OCI-LY3 (cell line): ENCODE measurements at regions not wholly inside any gene's neighbourhood (a gene's known extent, or its start where the extent isn't known, plus 50 kb on each side); places are given as distances from the start of the nearest gene placed in this dataset.

Experiments used
- H2AFZ ChIP-seq: fragments of 200-600, 300-600 bp; shearing (Covaris generic); 2 replicates; pipeline ENCODE4 v1.6.0; 2014; ENCODE audit warnings: antibody characterized with exemption, low read depth, low read length
- H3K27ac ChIP-seq: fragments of 200-600, 300-600 bp; sonication (generic); 2 replicates; pipeline ENCODE4 v1.5.1; 2014; ENCODE audit warnings: mild to moderate bottlenecking, low read length, moderate library complexity, mixed read lengths
- H3K27me3 ChIP-seq: fragments of 200-600, 300-600 bp; sonication (generic); 2 replicates; pipeline ENCODE4 v1.6.1; 2014; ENCODE audit warnings: low read depth, low read length, mixed read lengths
- H3K36me3 ChIP-seq: fragments of 200-600, 300-600 bp; sonication (generic); replicated peaks from 2 replicates; pipeline ENCODE3; 2014; ENCODE audit warnings: low read depth, low read length, mixed read lengths
- H3K4me1 ChIP-seq: fragments of 300-600, 200-600 bp; sonication (generic); 2 replicates; pipeline ENCODE4 v1.6.1; 2014; ENCODE audit warnings: low read length, mixed read lengths
- H3K4me2 ChIP-seq: fragments of 200-600, 300-600 bp; sonication (generic); 2 replicates; pipeline ENCODE4 v1.6.1; 2014; ENCODE audit warnings: low read length, mixed read lengths
- H3K4me3 ChIP-seq: fragments of 300-600, 200-600 bp; sonication (generic); 2 replicates; pipeline ENCODE4 v1.5.1; 2014; ENCODE audit warnings: antibody characterized with exemption, mild to moderate bottlenecking, low read length, moderate library complexity
- H3K79me2 ChIP-seq: fragments of 300-600, 200-600 bp; shearing (Covaris generic); 2 replicates; pipeline ENCODE4 v1.6.1; 2014; ENCODE audit warnings: mild to moderate bottlenecking, low read length, mixed read lengths
- H3K9ac ChIP-seq: fragments of 300-600, 200-600 bp; shearing (Covaris generic); 2 replicates; pipeline ENCODE4 v1.6.0; 2014; ENCODE audit warnings: mild to moderate bottlenecking, low read length, moderate library complexity
- H3K9me3 ChIP-seq: fragments of 200-600, 300-600 bp; shearing (Covaris generic); 2 replicates; pipeline ENCODE4 v1.6.1; 2014; ENCODE audit warnings: low read length, mixed read lengths; ENCODE audit not compliant: insufficient read depth
- H4K20me1 ChIP-seq: fragments of 200-600, 300-600 bp; sonication (generic); 2 replicates; pipeline ENCODE4 v1.6.1; 2016; ENCODE audit warnings: low read length, mixed read lengths; ENCODE audit not compliant: insufficient read depth
- CTCF ChIP-seq: fragments of 200-600, 300-600 bp; sonication (generic); IDR thresholded peaks from 2 replicates; pipeline ENCODE4 v1.5.1; 2014; ENCODE audit warnings: antibody characterized with exemption, low read length, low read depth
- EZH2phosphoT487 ChIP-seq: fragments of 200-600 bp; shearing (Covaris generic); IDR thresholded peaks from 2 replicates; pipeline ENCODE4 v1.6.1; 2018; ENCODE audit warnings: antibody characterized with exemption, mixed run types, low read depth

- H3K4me3 ChIP-seq: no peak overlapping the region
- H3K27me3 ChIP-seq: no peaks in the 10 kb centered on the region; the same call in 1 of the 2 replicates
- no peak overlapping the region for H2AFZ ChIP-seq
- H3K79me2 ChIP-seq: no peaks in the 10 kb centered on the region
- no peak overlapping the region for H3K27ac ChIP-seq
- H3K4me2 ChIP-seq: no peak overlapping the region
- TF ChIP-seq EZH2phosphoT487: no peak
- TF ChIP-seq CTCF: no peak
- 0 out of 2 replicates have a peak, but pooled peaks cover 4% of the 10 kb centered on the region for H3K4me1 ChIP-seq
- H3K9me3 ChIP-seq: no peaks in the 10 kb centered on the region
- H3K36me3 ChIP-seq: no peaks in the 10 kb centered on the region
- H4K20me1 ChIP-seq: no peaks in the 10 kb centered on the region
- no peak overlapping the region for H3K9ac ChIP-seq
Measured at GRCh38 chr3:99110401-99110800, 208.9 kb upstream of the DCBLD2 start.

- H3K36me3 ChIP-seq: no peaks in the 10 kb centered on the region
- no peak overlapping the region for H3K4me2 ChIP-seq
- H3K9ac ChIP-seq: no peak overlapping the region
- H2AFZ ChIP-seq: no peak overlapping the region
- no peak overlapping the region for H3K4me3 ChIP-seq
- no peaks in the 10 kb centered on the region for H3K79me2 ChIP-seq
- no peak overlapping the region for H3K27ac ChIP-seq
- no peaks in the 10 kb centered on the region for H4K20me1 ChIP-seq
- 0 out of 2 replicates have a peak, but pooled peaks cover 4% of the 10 kb centered on the region for H3K4me1 ChIP-seq
- TF ChIP-seq CTCF: no peak
- no peak for TF ChIP-seq EZH2phosphoT487
- no peaks in the 10 kb centered on the region; the same call in 1 of the 2 replicates for H3K27me3 ChIP-seq
- no peaks in the 10 kb centered on the region for H3K9me3 ChIP-seq
Measured at GRCh38 chr3:99108508-99108907, 207.0 kb upstream of the DCBLD2 start.

DNA sequence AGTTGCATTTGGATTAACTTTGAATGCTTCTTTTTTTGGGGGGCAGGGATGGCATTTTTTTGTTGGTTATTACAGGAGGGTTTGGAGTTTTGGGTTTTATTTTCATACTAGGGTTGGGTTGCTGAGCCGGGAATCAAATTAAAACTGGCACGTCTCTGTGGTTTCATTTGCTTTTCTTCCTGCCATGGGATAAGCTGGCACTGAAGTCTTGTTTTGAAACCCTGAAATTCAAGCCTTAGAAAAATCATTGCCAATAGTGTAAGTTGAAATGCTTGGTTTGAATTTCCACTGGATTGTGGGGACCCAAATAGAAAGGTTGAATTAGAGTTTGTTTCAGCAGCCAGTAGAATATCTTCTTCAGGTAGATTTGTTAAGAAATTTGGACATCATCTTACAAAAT lies 193.1 kb upstream of the DCBLD2 start:
- Histone ChIP-seq H3K9me3 (no peaks in the 10 kb centered on the region), H3K36me3 (no peaks in the 10 kb centered on the region), H3K4me1 (no peaks in the 10 kb centered on the region), H3K4me2 (no peak overlapping the region), H3K4me3 (no peak overlapping the region), H4K20me1 (no peaks in the 10 kb centered on the region), H3K27ac (no peak overlapping the region), H3K9ac (no peak overlapping the region), H3K79me2 (no peaks in the 10 kb centered on the region), H2AFZ (no peak overlapping the region), H3K27me3 (no peaks in the 10 kb centered on the region)
- no peak for TF ChIP-seq CTCF
- TF ChIP-seq EZH2phosphoT487: no peak

GRCh38 chr3:99087277-99087676 lies 185.8 kb upstream of the DCBLD2 start:
- Histone ChIP-seq H2AFZ (no peak overlapping the region), H3K27me3 (no peaks in the 10 kb centered on the region), H3K9ac (no peak overlapping the region), H3K27ac (no peak overlapping the region), H3K4me2 (no peak overlapping the region), H3K4me3 (no peak overlapping the region), H3K36me3 (no peaks in the 10 kb centered on the region), H3K79me2 (no peaks in the 10 kb centered on the region), H3K9me3 (no peaks in the 10 kb centered on the region), H4K20me1 (no peaks in the 10 kb centered on the region), H3K4me1 (no peaks in the 10 kb centered on the region)
- TF ChIP-seq CTCF (no peak), EZH2phosphoT487 (no peak)
